GM21515 (cell line): ENCODE measurements at regions not wholly inside any gene's neighbourhood (a gene's known extent, or its start where the extent isn't known, plus 50 kb on each side); places are given as distances from the start of the nearest gene placed in this dataset.

Experiments used
- ATAC-seq: cut with Tn5 transposase; IDR thresholded peaks from one replicate; pipeline ENCODE4 v1.9.1; 2021; ENCODE audit not compliant: unreplicated experiment

GRCh38 chr10:130425169-130425568, 289.0 kb downstream of the GLRX3 start:
- no peak for ATAC-seq

- ATAC-seq = no peak
Observed at GRCh38 chr10:130425881-130426435, 289.8 kb downstream of the GLRX3 start.

GRCh38 chr10:130427216-130427722, 291.1 kb downstream of the GLRX3 start:
- no peak for ATAC-seq

- no peak for ATAC-seq
Observed at GRCh38 chr10:130428936-130429335, 292.7 kb downstream of the GLRX3 start.

- no peak for ATAC-seq
Observed at GRCh38 chr10:130429809-130430208, 293.6 kb downstream of the GLRX3 start.

- ATAC-seq = no peak
Observed at GRCh38 chr10:130430291-130430690, 294.1 kb downstream of the GLRX3 start.

- no peak for ATAC-seq
Observed at GRCh38 chr10:130430852-130431704, 294.9 kb downstream of the GLRX3 start.

GRCh38 chr10:130432271-130432670, 296.1 kb downstream of the GLRX3 start:
- ATAC-seq = no peak

- ATAC-seq = no peak
Observed at GRCh38 chr10:130432850-130433249, 296.7 kb downstream of the GLRX3 start.

- no peak for ATAC-seq
Observed at GRCh38 chr10:130434446-130435385, 298.5 kb downstream of the GLRX3 start.

GRCh38 chr10:130435961-130436360, 299.8 kb downstream of the GLRX3 start:
- ATAC-seq = no peak

- ATAC-seq = no peak
Observed at GRCh38 chr10:130438861-130439260, 302.7 kb downstream of the GLRX3 start.

GRCh38 chr10:130439766-130440165, 303.6 kb downstream of the GLRX3 start:
- ATAC-seq = no peak

- ATAC-seq = no peak
Observed at GRCh38 chr10:130440494-130440893, 304.3 kb downstream of the GLRX3 start.

- ATAC-seq = no peak
Observed at GRCh38 chr10:130440971-130441370, 304.8 kb downstream of the GLRX3 start.

GRCh38 chr10:130443066-130443465, 306.9 kb downstream of the GLRX3 start:
- ATAC-seq = no peak

GRCh38 chr10:130453036-130453720, 317.0 kb downstream of the GLRX3 start:
- no peak for ATAC-seq

- no peak for ATAC-seq
Observed at GRCh38 chr10:130453721-130454542, 317.7 kb downstream of the GLRX3 start.

- no peak for ATAC-seq
Observed at GRCh38 chr10:130454543-130455000, 318.4 kb downstream of the GLRX3 start.
